ENCODE measurements at regions not wholly inside any gene's neighbourhood (a gene's known extent, or its start where the extent isn't known, plus 50 kb on each side); places are given as distances from the start of the nearest gene placed in this dataset.

DNA sequence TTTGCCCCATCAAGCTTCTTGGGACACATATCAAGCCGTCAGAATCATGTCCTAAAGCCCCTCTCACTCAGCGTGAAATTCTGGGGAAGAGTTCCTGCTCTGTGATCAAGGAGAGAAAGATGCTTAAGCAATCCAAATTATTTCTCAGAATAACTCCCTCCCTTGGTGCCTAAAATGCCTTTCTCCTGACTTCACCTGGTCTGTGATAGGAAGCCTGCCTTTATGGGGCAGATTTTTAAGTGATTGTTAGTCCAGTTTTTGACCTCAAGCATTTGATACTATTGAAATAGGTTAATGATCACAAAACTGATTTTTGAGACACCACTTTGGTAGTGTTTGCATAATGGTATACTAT is 76.4 kb upstream of the MAGI2 start:
- ATAC-seq (no peak), DNase-seq (no peak)
- no peaks in the 10 kb centered on the region for H3K27me3 ChIP-seq (ENCODE audit: low read depth)
- H3K27ac ChIP-seq, result no peak overlapping the region
- intact Hi-C loops (cut with DNase I), result no loop called here
- H3K36me3 ChIP-seq, result no peaks in the 10 kb centered on the region
- H3K4me1 ChIP-seq, result no peaks in the 10 kb centered on the region
- TF ChIP-seq CTCF (IDR thresholded peaks at IDR 0.05), result no peak
- H3K4me3 ChIP-seq, result no peak overlapping the region
- no peaks in the 10 kb centered on the region for H3K9me3 ChIP-seq

GRCh38 chr7:79529214-79529880 is 75.9 kb upstream of the MAGI2 start:
- DNase-seq (no peak), ATAC-seq (no peak)
- no peaks in the 10 kb centered on the region for H3K27me3 ChIP-seq (ENCODE audit: low read depth)
- no peak overlapping the region for H3K27ac ChIP-seq
- H3K4me3 ChIP-seq, result no peak overlapping the region
- intact Hi-C loops (cut with DNase I), result no loop called here
- H3K4me1 ChIP-seq, result no peaks in the 10 kb centered on the region
- no peak for TF ChIP-seq CTCF (IDR thresholded peaks at IDR 0.05)
- H3K36me3 ChIP-seq, result no peaks in the 10 kb centered on the region
- H3K9me3 ChIP-seq, result no peaks in the 10 kb centered on the region

DNA sequence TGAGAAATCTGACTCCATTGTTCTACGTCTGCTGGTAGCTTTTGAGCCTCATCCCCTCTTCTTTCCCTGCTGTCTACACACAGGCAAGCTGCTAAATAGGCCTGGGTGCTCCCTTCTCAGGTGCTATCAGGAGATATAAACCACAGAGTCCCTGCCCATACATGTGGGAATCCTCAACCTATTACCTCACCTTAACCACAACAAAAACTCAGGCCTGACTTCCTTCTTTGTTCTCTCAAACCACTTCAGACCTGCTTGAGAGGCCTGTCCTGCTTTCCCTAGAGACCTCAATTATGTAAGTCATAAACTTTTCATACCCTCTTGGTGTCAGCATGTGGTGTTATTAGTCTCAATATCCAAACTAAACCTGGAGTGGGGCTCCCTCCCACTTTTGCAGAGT is 75.0 kb upstream of the MAGI2 start:
- H3K4me3 ChIP-seq, result no peak overlapping the region
- H3K36me3 ChIP-seq, result no peaks in the 10 kb centered on the region
- no peaks in the 10 kb centered on the region for H3K4me1 ChIP-seq
- DNase-seq, result no peak
- TF ChIP-seq CTCF (IDR thresholded peaks at IDR 0.05), result no peak
- peak; percentile 49 to 70 for ATAC-seq
- no peak overlapping the region for H3K27ac ChIP-seq
- H3K27me3 ChIP-seq (ENCODE audit: low read depth), result no peaks in the 10 kb centered on the region
- no peaks in the 10 kb centered on the region for H3K9me3 ChIP-seq
- intact Hi-C loops (cut with DNase I), result no loop called here

GRCh38 chr7:79524048-79524447 is 70.6 kb upstream of the MAGI2 start:
- H3K27ac ChIP-seq, result no peak overlapping the region
- no peaks in the 10 kb centered on the region for H3K4me1 ChIP-seq
- no peak for TF ChIP-seq CTCF (IDR thresholded peaks at IDR 0.05)
- H3K4me3 ChIP-seq, result no peak overlapping the region
- no peaks in the 10 kb centered on the region for H3K36me3 ChIP-seq
- intact Hi-C loops (cut with DNase I), result no loop called here
- no peaks in the 10 kb centered on the region for H3K27me3 ChIP-seq (ENCODE audit: low read depth)
- DNase-seq (no peak), ATAC-seq (no peak)
- no peaks in the 10 kb centered on the region for H3K9me3 ChIP-seq

- H3K27ac ChIP-seq, result no peak overlapping the region
- H3K4me3 ChIP-seq, result no peak overlapping the region
- TF ChIP-seq CTCF (IDR thresholded peaks at IDR 0.05), result no peak
- no peaks in the 10 kb centered on the region for H3K27me3 ChIP-seq (ENCODE audit: low read depth)
- intact Hi-C loops (cut with DNase I), result no loop called here
- ATAC-seq, result no peak
- H3K36me3 ChIP-seq, result no peaks in the 10 kb centered on the region
- DNase-seq, result no peak
- H3K4me1 ChIP-seq, result no peaks in the 10 kb centered on the region
- H3K9me3 ChIP-seq, result no peaks in the 10 kb centered on the region
Measured at GRCh38 chr7:79523436-79523835, 70.0 kb upstream of the MAGI2 start.

DNA sequence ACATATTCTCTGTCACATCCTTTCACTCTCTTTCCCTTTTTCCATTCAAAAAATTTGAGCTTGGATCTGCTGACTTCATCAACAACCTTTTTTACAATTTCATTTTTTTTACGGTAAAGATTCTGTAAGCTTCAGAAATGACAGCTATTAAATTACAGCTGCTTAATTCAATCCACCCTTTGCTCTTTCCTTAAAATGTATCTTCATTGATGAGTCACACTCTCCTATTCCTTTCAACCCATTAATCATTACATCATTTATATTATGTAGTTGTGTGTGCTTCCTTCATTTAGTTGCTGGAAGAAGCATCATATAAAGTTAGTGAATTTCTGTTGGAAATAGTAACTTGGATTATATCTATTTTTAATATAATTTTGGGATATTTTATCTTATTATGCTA is 67.1 kb upstream of the MAGI2 start:
- no peak for DNase-seq
- TF ChIP-seq CTCF (IDR thresholded peaks at IDR 0.05), result no peak
- H3K27ac ChIP-seq, result no peak overlapping the region
- no peak for ATAC-seq
- H3K4me3 ChIP-seq, result no peak overlapping the region
- H3K9me3 ChIP-seq, result no peaks in the 10 kb centered on the region
- no peaks in the 10 kb centered on the region for H3K27me3 ChIP-seq (ENCODE audit: low read depth)
- H3K36me3 ChIP-seq, result no peaks in the 10 kb centered on the region
- no peaks in the 10 kb centered on the region for H3K4me1 ChIP-seq
- intact Hi-C loops (cut with DNase I), result no loop called here

All from lower lobe of right lung (tissue), 2 donors.